CD4-positive, alpha-beta T cell treated with Interleukin-1 beta for 1 hour (primary cell): ENCODE measurements at regions not wholly inside any gene's neighbourhood (a gene's known extent, or its start where the extent isn't known, plus 50 kb on each side); places are given as distances from the start of the nearest gene placed in this dataset.

Experiments used
- DNase-seq, 2 donors: peaks; one replicate each; pipeline ENCODE4 v3.0.0-alpha.2; 2020 to 2022

DNA sequence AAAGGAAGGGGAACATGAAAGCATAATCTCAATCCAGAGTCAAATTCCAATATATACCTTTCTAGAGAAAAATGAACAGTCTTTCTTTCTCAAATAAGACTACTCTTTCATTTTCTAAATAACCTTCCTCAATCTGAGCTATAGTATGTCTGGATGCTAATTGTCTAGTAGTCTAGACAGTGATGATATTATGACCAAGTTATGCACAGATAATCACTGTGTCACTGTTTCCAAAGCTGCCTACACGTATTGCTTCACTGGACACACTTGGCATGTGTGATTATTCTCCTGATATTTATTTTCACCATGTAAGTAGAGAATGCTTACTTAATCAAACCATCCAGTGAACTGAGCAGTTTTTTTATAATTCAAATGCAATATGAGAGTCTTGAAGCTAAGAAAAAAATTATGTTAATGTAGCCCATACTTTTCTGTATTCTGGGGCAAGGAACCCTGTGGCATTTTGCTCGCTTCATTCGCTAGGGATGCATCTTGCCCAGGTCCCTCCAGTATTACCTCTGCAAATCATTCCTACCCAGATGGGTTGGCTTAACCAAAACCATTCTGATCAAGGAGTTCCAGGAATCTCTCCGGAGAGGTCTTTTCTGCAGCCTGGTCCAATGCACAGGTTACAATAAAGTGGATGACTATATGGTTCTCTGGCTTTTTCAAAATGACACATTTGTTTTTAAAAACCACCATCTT, 303.1 kb upstream of the RUNX1 start:
- DNase-seq, result no peak

DNA sequence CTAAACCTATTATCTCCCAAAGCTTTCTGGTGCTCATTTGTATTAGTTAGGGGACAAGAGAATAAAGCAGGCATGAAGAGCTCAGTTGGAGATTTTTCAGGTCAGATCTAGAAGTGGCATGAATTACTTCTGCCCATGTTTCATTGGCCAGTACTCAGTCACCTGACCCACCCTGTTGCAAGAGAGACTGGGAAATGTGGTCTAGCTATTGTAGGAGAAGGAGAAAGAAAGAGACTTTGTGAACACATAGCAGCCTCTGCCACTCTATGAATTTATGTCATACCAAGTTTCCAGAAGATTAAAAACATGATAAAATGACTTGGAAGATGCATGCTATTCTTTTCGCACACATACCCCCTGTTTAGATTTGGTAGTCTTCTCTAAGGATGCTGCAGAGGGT, 302.3 kb upstream of the RUNX1 start:
- no peak for DNase-seq

- no peak for DNase-seq
Observed at GRCh38 chr21:35350965-35351364, 301.9 kb upstream of the RUNX1 start.

GRCh38 chr21:35349376-35350080, 300.4 kb upstream of the RUNX1 start:
- DNase-seq, result no peak

- DNase-seq, result no peak
Observed at GRCh38 chr21:35348686-35349085, 299.6 kb upstream of the RUNX1 start.

- DNase-seq, result no peak
Observed at GRCh38 chr21:35346697-35347096, 297.6 kb upstream of the RUNX1 start.

DNA sequence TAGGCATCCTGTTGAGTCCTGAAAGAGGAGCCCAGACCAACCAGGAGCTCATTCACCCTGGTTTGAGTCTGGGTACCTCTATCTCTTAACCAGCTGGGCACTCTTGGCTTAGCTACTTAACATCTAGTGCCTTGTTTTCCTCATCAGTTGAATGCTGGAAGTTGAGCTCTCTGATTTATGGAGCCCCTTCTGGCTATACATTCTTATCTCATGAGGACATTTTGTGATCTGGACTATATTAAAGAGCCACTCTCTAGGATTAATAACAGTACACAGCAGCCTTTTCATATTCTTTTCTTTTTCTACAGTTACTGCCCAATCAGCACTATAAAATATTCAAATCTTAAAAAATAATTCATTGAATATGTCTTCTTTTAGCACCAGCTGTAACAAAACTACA, 296.9 kb upstream of the RUNX1 start:
- no peak for DNase-seq

GRCh38 chr21:35344582-35344981, 295.5 kb upstream of the RUNX1 start:
- DNase-seq, result no peak

GRCh38 chr21:35343046-35343819, 294.1 kb upstream of the RUNX1 start:
- DNase-seq, result no peak

- no peak for DNase-seq
Observed at GRCh38 chr21:35342440-35342839, 293.3 kb upstream of the RUNX1 start.

- no peak for DNase-seq
Observed at GRCh38 chr21:35340273-35340672, 291.2 kb upstream of the RUNX1 start.

GRCh38 chr21:35338881-35339632, 290.0 kb upstream of the RUNX1 start:
- DNase-seq, result no peak

DNA sequence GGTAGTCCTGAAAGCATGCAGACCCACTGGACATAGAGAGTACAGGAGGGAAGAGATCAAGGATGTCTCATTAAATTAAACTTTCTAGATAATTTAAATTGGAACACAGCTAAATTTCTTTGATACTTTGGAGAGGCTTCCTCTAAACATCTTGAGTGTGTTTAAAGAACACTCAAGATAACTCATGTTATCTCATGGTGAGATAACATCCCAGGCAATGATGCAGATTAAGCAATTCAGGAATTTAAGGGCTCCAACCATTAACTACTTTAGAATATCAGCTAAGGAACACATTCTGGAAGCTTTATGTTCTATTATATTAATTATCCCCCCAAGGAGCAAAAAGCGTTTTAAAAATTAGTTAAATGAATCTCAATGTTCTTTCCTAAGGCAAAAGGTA, 289.2 kb upstream of the RUNX1 start:
- DNase-seq, result no peak

- no peak for DNase-seq
Observed at GRCh38 chr21:35337573-35337972, 288.5 kb upstream of the RUNX1 start.

DNA sequence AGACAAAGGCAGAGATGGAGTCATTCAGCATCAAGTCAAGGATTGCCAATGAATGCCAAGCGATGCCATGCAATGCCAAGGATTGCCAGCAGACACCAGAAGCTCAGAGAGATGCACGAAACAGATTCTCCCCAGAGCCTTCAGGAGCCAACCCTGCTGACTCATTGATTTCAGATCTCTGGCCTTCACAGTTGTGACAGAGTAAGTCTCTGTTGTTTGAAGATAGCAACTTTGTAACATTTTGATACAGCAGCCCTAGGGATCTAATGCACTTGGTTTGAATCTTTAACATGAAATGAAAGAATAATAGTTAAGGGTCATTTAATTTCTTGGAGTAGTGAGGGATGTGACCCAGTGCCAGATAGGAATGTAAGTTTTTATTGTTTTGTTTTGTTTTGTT, 287.4 kb upstream of the RUNX1 start:
- no peak for DNase-seq

DNA sequence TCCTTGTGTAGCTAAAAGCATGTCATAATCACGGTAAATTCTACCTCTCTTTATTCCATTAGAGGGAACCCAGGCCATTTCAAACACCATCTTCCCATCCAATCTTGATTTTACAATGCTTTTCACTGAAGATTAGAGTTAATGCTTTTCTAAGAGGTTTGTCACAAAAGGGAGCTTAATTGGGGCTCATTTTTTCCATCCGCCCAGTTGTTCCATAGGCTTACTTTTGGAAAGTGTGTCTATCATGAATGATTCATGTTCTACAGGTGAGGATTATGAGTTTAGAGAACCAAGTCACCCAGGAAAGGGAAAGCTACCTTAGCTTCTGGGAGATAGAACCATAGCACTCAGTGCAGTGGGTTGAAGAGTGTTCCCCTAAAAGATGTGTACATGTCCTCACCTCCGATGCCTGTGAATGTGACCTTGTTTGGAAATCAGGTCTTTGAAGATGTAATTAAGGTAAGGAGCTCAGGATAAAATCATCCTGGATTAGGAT, 286.9 kb upstream of the RUNX1 start:
- no peak for DNase-seq

GRCh38 chr21:35333831-35334618, 284.9 kb upstream of the RUNX1 start:
- DNase-seq, result no peak

DNA sequence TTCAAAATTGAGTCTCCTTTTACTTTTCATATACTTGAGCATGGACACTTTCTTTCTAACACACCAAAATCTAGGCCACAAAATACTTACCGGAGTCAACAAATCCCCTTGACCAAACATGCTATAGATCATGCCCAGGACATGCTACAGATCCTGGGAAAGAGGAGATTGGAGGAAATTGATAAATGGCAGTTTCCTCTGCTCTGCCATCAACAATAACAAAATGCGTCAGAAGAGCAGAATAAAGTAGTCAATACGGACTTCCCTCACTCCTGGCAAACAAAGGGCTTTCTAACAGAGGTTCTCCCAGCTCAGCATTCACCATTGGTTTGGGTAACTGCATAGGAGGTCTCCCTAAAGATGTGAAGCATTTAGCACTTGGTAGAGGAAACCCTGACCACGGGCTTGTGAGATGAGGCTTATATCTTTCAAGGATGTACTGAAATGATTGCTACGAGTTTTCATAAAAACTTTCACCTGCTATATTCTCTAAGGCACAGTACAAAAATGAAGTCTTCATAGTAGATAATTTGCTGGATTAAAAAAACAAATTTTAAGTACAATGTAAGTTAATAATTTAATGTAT, 283.8 kb upstream of the RUNX1 start:
- DNase-seq, result no peak

GRCh38 chr21:35329940-35330660, 281.0 kb upstream of the RUNX1 start:
- DNase-seq, result no peak

DNA sequence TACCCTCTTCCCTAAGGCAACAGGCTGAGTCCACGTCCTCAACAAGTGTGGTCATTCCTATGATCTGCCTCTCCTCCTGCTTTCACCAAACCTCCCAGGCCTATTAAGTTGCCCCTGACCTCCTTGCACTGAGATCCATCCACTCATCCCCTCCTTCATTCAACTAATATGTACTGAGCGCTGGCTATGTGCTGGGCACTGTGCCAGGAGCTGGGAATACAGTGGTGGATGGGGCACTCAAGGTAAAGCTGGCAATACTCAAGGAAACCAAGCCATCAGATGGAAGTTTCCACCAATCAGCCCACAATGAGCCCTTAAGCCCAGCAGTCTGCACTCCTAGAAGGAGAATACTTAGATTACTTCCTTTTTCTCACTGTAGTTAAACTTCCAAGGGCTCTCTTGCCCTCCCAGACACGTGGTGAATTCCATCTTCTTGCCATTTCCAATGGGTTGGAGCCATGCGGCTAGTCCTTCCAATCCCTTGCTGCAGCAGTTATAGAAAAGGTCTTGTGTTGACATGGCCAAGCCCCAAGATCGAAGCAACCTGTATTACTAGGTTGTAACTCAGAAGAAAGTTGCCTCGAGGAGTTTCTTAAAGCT, 279.9 kb upstream of the RUNX1 start:
- DNase-seq, result no peak

DNA sequence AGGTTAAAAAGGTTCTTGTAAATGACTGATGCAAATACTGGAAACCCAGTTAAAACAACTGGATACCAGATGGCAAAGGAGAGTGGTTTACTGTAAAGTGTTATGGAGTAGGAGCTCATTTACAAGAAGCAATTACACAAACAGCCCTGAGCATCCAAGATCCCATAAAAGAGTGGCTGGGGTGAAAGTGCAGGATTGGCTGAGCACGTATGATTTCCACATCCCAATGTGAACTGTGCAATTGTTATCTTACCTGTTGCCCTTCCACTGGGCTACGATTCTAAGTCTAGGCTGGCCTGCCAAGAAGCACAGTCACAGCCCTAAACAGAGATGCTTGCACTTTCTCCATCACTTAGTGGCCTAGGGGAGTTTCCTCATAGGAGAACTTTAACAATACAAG, 277.6 kb upstream of the RUNX1 start:
- DNase-seq, result no peak
